Loucy (cell line): ENCODE measurements at regions not wholly inside any gene's neighbourhood (a gene's known extent, or its start where the extent isn't known, plus 50 kb on each side); places are given as distances from the start of the nearest gene placed in this dataset.

ENCODE experiments used
- H2AFZ ChIP-seq: fragments of 200-600 bp; sonication (generic); 2 replicates; pipeline ENCODE4 v1.6.0; 2016; ENCODE audit warnings: antibody characterized with exemption, mild to moderate bottlenecking, low read length, moderate library complexity
- H3F3A ChIP-seq: fragments of 200-600 bp; 2 replicates; pipeline ENCODE4 v1.6.0; 2016; ENCODE audit warnings: antibody characterized with exemption, low read depth, mild to moderate bottlenecking
- H3K27me3 ChIP-seq: fragments of 200-600 bp; sonication (generic); 2 replicates; pipeline ENCODE4 v1.6.1; 2014; ENCODE audit warnings: low read length, mild to moderate bottlenecking; ENCODE audit not compliant: insufficient read depth, poor library complexity, severe bottlenecking
- H3K36me3 ChIP-seq: fragments of 200-600 bp; sonication (generic); 2 replicates; pipeline ENCODE4 v1.6.1; 2016; ENCODE audit warnings: low read length; ENCODE audit not compliant: insufficient read depth
- H3K4me1 ChIP-seq: fragments of 200-600 bp; sonication (generic); 2 replicates; pipeline ENCODE4 v1.5.1; 2014; ENCODE audit warnings: low read length, mild to moderate bottlenecking; ENCODE audit not compliant: insufficient read depth, poor library complexity, severe bottlenecking
- H3K4me2 ChIP-seq: fragments of 200-600 bp; sonication (generic); 2 replicates; pipeline ENCODE4 v1.6.0; 2014; ENCODE audit warnings: antibody characterized with exemption, low read length, low read depth, mild to moderate bottlenecking; ENCODE audit not compliant: poor library complexity, severe bottlenecking
- H3K4me3 ChIP-seq: fragments of 200-600 bp; sonication (generic); 2 replicates; pipeline ENCODE4 v1.5.1; 2014; ENCODE audit warnings: low read length, mild to moderate bottlenecking, mixed read lengths; ENCODE audit not compliant: poor library complexity, severe bottlenecking
- H3K79me2 ChIP-seq: fragments of 200-600 bp; sonication (generic); 2 replicates; pipeline ENCODE4 v1.6.1; 2014; ENCODE audit warnings: low read length; ENCODE audit not compliant: insufficient read depth
- H3K9ac ChIP-seq: fragments of 200-600 bp; sonication (generic); 2 replicates; pipeline ENCODE4 v1.6.0; 2014; ENCODE audit warnings: mild to moderate bottlenecking, low read depth, low read length, moderate library complexity; ENCODE audit not compliant: poor library complexity, severe bottlenecking
- H3K9me2 ChIP-seq: fragments of 200-600 bp; sonication (generic); replicated peaks from 2 replicates; pipeline ENCODE4 v1.6.1; 2016; ENCODE audit warnings: low read depth, low read length, mixed read lengths
- H3K9me3 ChIP-seq: fragments of 200-600 bp; sonication (generic); 2 replicates; pipeline ENCODE4 v1.6.1; 2014; ENCODE audit warnings: mild to moderate bottlenecking, antibody characterized with exemption, low read length, low read depth; ENCODE audit not compliant: insufficient read depth
- H4K20me1 ChIP-seq: fragments of 200-600 bp; sonication (generic); 2 replicates; pipeline ENCODE4 v1.6.0; 2014; ENCODE audit warnings: antibody characterized with exemption, low read length, mild to moderate bottlenecking; ENCODE audit not compliant: insufficient read depth, poor library complexity, severe bottlenecking
- CTCF ChIP-seq: fragments of 200-600 bp; sonication (generic); conservative IDR thresholded peaks from 2 replicates; pipeline ENCODE4 v1.5.1; 2014; ENCODE audit warnings: mild to moderate bottlenecking, antibody characterized with exemption, low read length
- EZH2phosphoT487 ChIP-seq: fragments of 200-600 bp; IDR thresholded peaks from 2 replicates; pipeline ENCODE4 v1.6.1; 2018; ENCODE audit warnings: antibody characterized with exemption, mild to moderate bottlenecking, moderate library complexity, borderline replicate concordance

GRCh38 chr5:99081711-99082110 lies 152.9 kb upstream of the CHD1 start:
- H3K36me3 ChIP-seq = no peaks in the 10 kb centered on the region

GRCh38 chr5:99076723-99077640 lies 148.2 kb upstream of the CHD1 start:
- Histone ChIP-seq H3K9ac (no peak overlapping the region), H3K4me3 (no peak overlapping the region), H3F3A (no peaks in the 10 kb centered on the region), H4K20me1 (no peaks in the 10 kb centered on the region), H3K9me3 (no peaks in the 10 kb centered on the region), H3K4me2 (no peak overlapping the region), H3K79me2 (no peaks in the 10 kb centered on the region), H3K36me3 (no peaks in the 10 kb centered on the region), H3K9me2 (no peaks in the 10 kb centered on the region), H3K4me1 (no peaks in the 10 kb centered on the region), H3K27me3 (no peaks in the 10 kb centered on the region), H2AFZ (no peak overlapping the region)
- no peak for TF ChIP-seq EZH2phosphoT487
- no peak for TF ChIP-seq CTCF

More at GRCh38 chr5:99081711-99082110, 152.9 kb upstream of the CHD1 start:
- H3K79me2 ChIP-seq = no peaks in the 10 kb centered on the region
- H3F3A ChIP-seq = no peaks in the 10 kb centered on the region
- TF ChIP-seq EZH2phosphoT487 = no peak
- no peak for TF ChIP-seq CTCF
- H2AFZ ChIP-seq = no peak overlapping the region
- H3K27me3 ChIP-seq = no peaks in the 10 kb centered on the region
- H3K9me2 ChIP-seq = no peaks in the 10 kb centered on the region
- no peak overlapping the region for H3K4me3 ChIP-seq
- H4K20me1 ChIP-seq = no peaks in the 10 kb centered on the region
- H3K9ac ChIP-seq = no peak overlapping the region
- no peaks in the 10 kb centered on the region for H3K9me3 ChIP-seq
- no peak overlapping the region for H3K4me2 ChIP-seq
- no peaks in the 10 kb centered on the region for H3K4me1 ChIP-seq

- no peak overlapping the region for H3K4me3 ChIP-seq
- no peaks in the 10 kb centered on the region for H4K20me1 ChIP-seq
- no peaks in the 10 kb centered on the region for H3K36me3 ChIP-seq
- H3K4me2 ChIP-seq = no peak overlapping the region
- no peaks in the 10 kb centered on the region for H3K9me2 ChIP-seq
- no peaks in the 10 kb centered on the region for H3K79me2 ChIP-seq
- H3K4me1 ChIP-seq = no peaks in the 10 kb centered on the region
- H3K9ac ChIP-seq = no peak overlapping the region
- no peak overlapping the region for H2AFZ ChIP-seq
- TF ChIP-seq CTCF = no peak
- no peak for TF ChIP-seq EZH2phosphoT487
- H3K9me3 ChIP-seq = no peaks in the 10 kb centered on the region
- H3K27me3 ChIP-seq = no peaks in the 10 kb centered on the region
- no peaks in the 10 kb centered on the region for H3F3A ChIP-seq
Measured at GRCh38 chr5:99072846-99073245, 144.0 kb upstream of the CHD1 start.
